Upper lobe of left lung (tissue), 4 donors: ENCODE measurements at regions not wholly inside any gene's neighbourhood (a gene's known extent, or its start where the extent isn't known, plus 50 kb on each side); places are given as distances from the start of the nearest gene placed in this dataset.

Source experiments
- CTCF ChIP-seq, 6 experiments: fragments of 450-650 bp in 4 of 6; fragments of 200-600 bp in 2 of 6; sonication (generic) in 2 of 6; IDR thresholded peaks; one replicate each; pipeline ENCODE4 v1.5.1; 2016 to 2019; ENCODE audit warnings: antibody characterized with exemption in 6 of 6
- POLR2A ChIP-seq, 4 donors: fragments of 450-650 bp; IDR thresholded peaks; one replicate each; pipeline ENCODE4 v1.5.1; 2016 to 2017; ENCODE audit warnings: antibody characterized with exemption in 4 of 4, mild to moderate bottlenecking in 2 of 4
- POLR2AphosphoS5 ChIP-seq, 2 donors: sonication (generic); formaldehyde crosslinking; IDR thresholded peaks; one replicate each; pipeline ENCODE4 v1.5.1; 2017; ENCODE audit warnings: antibody characterized with exemption in 2 of 2

GRCh38 chr4:156185514-156186055 is 231.9 kb upstream of the CTSO start:
- no peak for TF ChIP-seq POLR2AphosphoS5 (IDR thresholded peaks at IDR 0.05)
- no peak for TF ChIP-seq CTCF (IDR thresholded peaks at IDR 0.05)
- TF ChIP-seq POLR2A (IDR thresholded peaks at IDR 0.05), result no peak
